Hepatocyte (in vitro differentiated cells): ENCODE measurements at regions not wholly inside any gene's neighbourhood (a gene's known extent, or its start where the extent isn't known, plus 50 kb on each side); places are given as distances from the start of the nearest gene placed in this dataset.

ENCODE experiments used
- CTCF ChIP-seq: fragments of 200-600 bp; sonication (generic); IDR thresholded peaks from 2 replicates; pipeline ENCODE4 v1.5.1; 2016; ENCODE audit warnings: antibody characterized with exemption, mild to moderate bottlenecking; ENCODE audit not compliant: poor library complexity
- EZH2 ChIP-seq: fragments of 200-600 bp; sonication (generic); IDR thresholded peaks from 2 replicates; pipeline ENCODE4 v1.6.1; 2016; ENCODE audit warnings: antibody characterized with exemption, mild to moderate bottlenecking, borderline replicate concordance
- EZH2phosphoT487 ChIP-seq: fragments of 200-600 bp; sonication (generic); IDR thresholded peaks from one replicate; pipeline ENCODE4 v1.6.1; 2018; ENCODE audit warnings: antibody characterized with exemption, mild to moderate bottlenecking, low read depth, moderate library complexity; ENCODE audit not compliant: unreplicated experiment, severe bottlenecking

GRCh38 chr6:114735025-114735735 is 392.4 kb upstream of the HS3ST5 start:
- TF ChIP-seq EZH2 (no peak), CTCF (peak; percentile 25), EZH2phosphoT487 (no peak)
